Panc1 (cell line): ENCODE measurements at regions not wholly inside any gene's neighbourhood (a gene's known extent, or its start where the extent isn't known, plus 50 kb on each side); places are given as distances from the start of the nearest gene placed in this dataset.

Experiments
- ATAC-seq: fragments of 200-7000 bp; cut with Tn5 transposase; 2 replicates; pipeline ENCODE4 v1.9.1; 2020; ENCODE audit warnings: mild to moderate bottlenecking, moderate library complexity
- BruUV-seq: library from RNA; stranded (reverse); fragments of 400-500 nt; replicated peaks from 2 replicates; lab custom pipeline; 2021; lab: Mats Ljungman, UMichigan
- CTCF ChIA-PET: fragments of 300-600 bp; sonication (Branson Sonifier 250); formaldehyde crosslinking; loops from one replicate; lab custom pipeline; 2022; ENCODE audit warnings: antibody characterized with exemption; lab: Charles Lee
- POLR2A ChIA-PET: fragments of 300-600 bp; sonication (Branson Sonifier 250); formaldehyde crosslinking; loops from one replicate; lab custom pipeline; 2022; ENCODE audit warnings: antibody characterized with exemption; lab: Charles Lee
- DNase-seq: peaks from one replicate; pipeline ENCODE4 v3.0.0-alpha.2; 2010; ENCODE audit warnings: low read depth, low spot score
- H3K27ac ChIP-seq: 2 replicates; pipeline ENCODE4 v1.5.1; 2011; ENCODE audit warnings: mild to moderate bottlenecking, low read length, inconsistent platforms
- H3K27me3 ChIP-seq: fragments of 200-500 bp; sonication (Bioruptor generic); 2 replicates; pipeline ENCODE4 v1.6.0; 2014; ENCODE audit warnings: low read length, inconsistent platforms; ENCODE audit not compliant: control insufficient read depth, insufficient read depth
- H3K36me3 ChIP-seq: fragments of 200-500 bp; sonication (Bioruptor generic); 2 replicates; pipeline ENCODE4 v1.5.1; 2014; ENCODE audit warnings: inconsistent platforms, mild to moderate bottlenecking, low read length, moderate library complexity; ENCODE audit not compliant: control insufficient read depth, insufficient read depth
- H3K4me1 ChIP-seq: 2 replicates; pipeline ENCODE4 v1.5.1; 2011; ENCODE audit warnings: inconsistent platforms, mild to moderate bottlenecking, low read length, moderate library complexity; ENCODE audit not compliant: control insufficient read depth, insufficient read depth
- H3K4me3 ChIP-seq, 2 experiments: 2 replicates each; pipeline ENCODE4 v1.5.1; 2011 to 2012; ENCODE audit warnings: low read depth in 2 of 2, low read length in 2 of 2, mild to moderate bottlenecking in 2 of 2, inconsistent platforms in 1 of 2, moderate library complexity in 1 of 2
- H3K9me3 ChIP-seq: fragments of 200-500 bp; sonication (Bioruptor generic); 2 replicates; pipeline ENCODE4 v1.5.1; 2014; ENCODE audit warnings: low read depth, mild to moderate bottlenecking, inconsistent platforms, low read length, moderate library complexity; ENCODE audit not compliant: control insufficient read depth, insufficient read depth
- POLR2AphosphoS5 ChIP-seq: IDR thresholded peaks from 2 replicates; pipeline ENCODE4 v1.6.1; 2012; ENCODE audit warnings: mild to moderate bottlenecking, low read depth, low read length, moderate library complexity
- SIN3A ChIP-seq: IDR thresholded peaks from 2 replicates; pipeline ENCODE4 v1.6.1; 2012; ENCODE audit warnings: low read depth, mild to moderate bottlenecking, low read length, moderate library complexity, borderline replicate concordance; ENCODE audit not compliant: insufficient read depth
- TCF7L2 ChIP-seq: IDR thresholded peaks from 2 replicates; pipeline ENCODE4 v1.6.1; 2011; ENCODE audit warnings: mild to moderate bottlenecking, low read depth, low read length, inconsistent platforms
- in situ Hi-C: cut with HindIII; loops from 2 replicates; pipeline ENCODE4 v1.10.0; 2016; ENCODE audit warnings: low sequenced_read_pairs, low pct_unique_long_range_greater_than_20kb
- intact Hi-C: fragments of 100-400 bp; cut with micrococcal nuclease; formaldehyde crosslinking; loops from one replicate; pipeline ENCODE4 v1.10.0; 2022; ENCODE audit not compliant: unreplicated experiment
- TF ChIP-seq, protein P1 (sequence below), 2 experiments: IDR thresholded peaks; 2 replicates each; pipeline ENCODE4 v1.6.1; 2011 to 2012; ENCODE audit warnings: low read depth in 2 of 2, control low read depth in 1 of 2, low read length in 1 of 2, mild to moderate bottlenecking in 1 of 2, moderate library complexity in 1 of 2; ENCODE audit not compliant: insufficient read depth in 1 of 2
- TF ChIP-seq, protein P2 (sequence below): fragments of 450-650 bp; IDR thresholded peaks from 2 replicates; pipeline ENCODE4 v1.5.1; 2017; ENCODE audit warnings: mild to moderate bottlenecking

DNA sequence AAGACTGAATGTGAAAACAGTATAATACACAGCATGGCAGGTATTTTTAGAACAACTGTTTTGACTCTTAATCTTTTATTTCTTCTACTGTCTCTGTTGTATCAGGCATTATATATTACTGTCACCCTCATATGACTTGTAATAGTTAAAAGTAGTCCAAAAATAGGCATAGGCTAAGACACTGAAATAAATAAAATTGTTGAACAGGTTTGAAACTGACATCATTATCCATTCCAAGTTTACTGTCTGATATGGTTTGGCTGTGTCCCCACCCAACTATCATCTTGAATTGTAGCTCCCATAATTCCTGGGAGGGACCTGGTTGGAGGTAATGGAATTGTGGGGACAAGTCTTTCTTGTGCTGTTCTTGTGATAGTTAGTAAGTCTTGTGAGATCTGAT lies 91.4 kb upstream of the CDH19 start:
- POLR2A ChIA-PET, result no interaction called here
- in situ Hi-C loops, result no loop called here
- H3K9me3 ChIP-seq, result no peaks in the 10 kb centered on the region
- no peak for TF ChIP-seq TCF7L2
- no peak for TF ChIP-seq SIN3A
- TF ChIP-seq POLR2AphosphoS5, result no peak
- TF ChIP-seq, protein P1, sequence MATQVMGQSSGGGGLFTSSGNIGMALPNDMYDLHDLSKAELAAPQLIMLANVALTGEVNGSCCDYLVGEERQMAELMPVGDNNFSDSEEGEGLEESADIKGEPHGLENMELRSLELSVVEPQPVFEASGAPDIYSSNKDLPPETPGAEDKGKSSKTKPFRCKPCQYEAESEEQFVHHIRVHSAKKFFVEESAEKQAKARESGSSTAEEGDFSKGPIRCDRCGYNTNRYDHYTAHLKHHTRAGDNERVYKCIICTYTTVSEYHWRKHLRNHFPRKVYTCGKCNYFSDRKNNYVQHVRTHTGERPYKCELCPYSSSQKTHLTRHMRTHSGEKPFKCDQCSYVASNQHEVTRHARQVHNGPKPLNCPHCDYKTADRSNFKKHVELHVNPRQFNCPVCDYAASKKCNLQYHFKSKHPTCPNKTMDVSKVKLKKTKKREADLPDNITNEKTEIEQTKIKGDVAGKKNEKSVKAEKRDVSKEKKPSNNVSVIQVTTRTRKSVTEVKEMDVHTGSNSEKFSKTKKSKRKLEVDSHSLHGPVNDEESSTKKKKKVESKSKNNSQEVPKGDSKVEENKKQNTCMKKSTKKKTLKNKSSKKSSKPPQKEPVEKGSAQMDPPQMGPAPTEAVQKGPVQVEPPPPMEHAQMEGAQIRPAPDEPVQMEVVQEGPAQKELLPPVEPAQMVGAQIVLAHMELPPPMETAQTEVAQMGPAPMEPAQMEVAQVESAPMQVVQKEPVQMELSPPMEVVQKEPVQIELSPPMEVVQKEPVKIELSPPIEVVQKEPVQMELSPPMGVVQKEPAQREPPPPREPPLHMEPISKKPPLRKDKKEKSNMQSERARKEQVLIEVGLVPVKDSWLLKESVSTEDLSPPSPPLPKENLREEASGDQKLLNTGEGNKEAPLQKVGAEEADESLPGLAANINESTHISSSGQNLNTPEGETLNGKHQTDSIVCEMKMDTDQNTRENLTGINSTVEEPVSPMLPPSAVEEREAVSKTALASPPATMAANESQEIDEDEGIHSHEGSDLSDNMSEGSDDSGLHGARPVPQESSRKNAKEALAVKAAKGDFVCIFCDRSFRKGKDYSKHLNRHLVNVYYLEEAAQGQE (IDR thresholded peaks at IDR 0.05; ENCODE audit: insufficient read depth in 1 of 2, low read depth in 2 of 2, low read length in 1 of 2), result no peak
- TF ChIP-seq, protein P2, sequence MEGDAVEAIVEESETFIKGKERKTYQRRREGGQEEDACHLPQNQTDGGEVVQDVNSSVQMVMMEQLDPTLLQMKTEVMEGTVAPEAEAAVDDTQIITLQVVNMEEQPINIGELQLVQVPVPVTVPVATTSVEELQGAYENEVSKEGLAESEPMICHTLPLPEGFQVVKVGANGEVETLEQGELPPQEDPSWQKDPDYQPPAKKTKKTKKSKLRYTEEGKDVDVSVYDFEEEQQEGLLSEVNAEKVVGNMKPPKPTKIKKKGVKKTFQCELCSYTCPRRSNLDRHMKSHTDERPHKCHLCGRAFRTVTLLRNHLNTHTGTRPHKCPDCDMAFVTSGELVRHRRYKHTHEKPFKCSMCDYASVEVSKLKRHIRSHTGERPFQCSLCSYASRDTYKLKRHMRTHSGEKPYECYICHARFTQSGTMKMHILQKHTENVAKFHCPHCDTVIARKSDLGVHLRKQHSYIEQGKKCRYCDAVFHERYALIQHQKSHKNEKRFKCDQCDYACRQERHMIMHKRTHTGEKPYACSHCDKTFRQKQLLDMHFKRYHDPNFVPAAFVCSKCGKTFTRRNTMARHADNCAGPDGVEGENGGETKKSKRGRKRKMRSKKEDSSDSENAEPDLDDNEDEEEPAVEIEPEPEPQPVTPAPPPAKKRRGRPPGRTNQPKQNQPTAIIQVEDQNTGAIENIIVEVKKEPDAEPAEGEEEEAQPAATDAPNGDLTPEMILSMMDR, result no peak
- intact Hi-C loops, result no loop called here
- no peaks in the 10 kb centered on the region for H3K27me3 ChIP-seq
- H3K36me3 ChIP-seq, result no peaks in the 10 kb centered on the region
- CTCF ChIA-PET, result no interaction called here
- H3K27ac ChIP-seq, result no peak overlapping the region
- H3K4me3 ChIP-seq, result no peak overlapping the region
- H3K4me1 ChIP-seq, result no peaks in the 10 kb centered on the region
- DNase-seq (no peak), ATAC-seq (no peak)
- no TSS peak for BruUV-seq

DNA sequence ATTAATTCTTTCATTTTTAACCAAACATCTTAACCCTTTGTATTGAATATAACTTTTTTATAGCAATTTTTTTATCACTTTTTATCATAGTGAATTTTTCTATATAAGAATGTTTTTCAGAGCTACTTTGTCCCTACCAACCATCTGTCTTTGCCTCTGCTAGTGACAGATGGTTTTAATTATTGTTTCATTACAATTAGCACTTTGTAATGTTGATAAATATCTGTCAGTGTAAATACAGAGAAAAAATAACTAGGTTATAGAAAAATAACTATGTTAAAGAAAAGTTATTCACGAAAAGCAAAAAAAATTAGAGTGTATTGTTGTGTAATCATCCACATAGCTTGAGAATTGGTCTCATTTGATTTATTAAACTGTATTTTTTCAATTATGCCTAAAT lies 91.0 kb upstream of the CDH19 start:
- in situ Hi-C loops (no loop called here), intact Hi-C loops (no loop called here)
- TF ChIP-seq, protein P1 (IDR thresholded peaks at IDR 0.05; ENCODE audit: insufficient read depth in 1 of 2, low read depth in 2 of 2, low read length in 1 of 2), result no peak
- TF ChIP-seq POLR2AphosphoS5 (no peak), TCF7L2 (no peak), SIN3A (no peak)
- TF ChIP-seq, protein P2, result no peak
- ChIA-PET CTCF (no interaction called here), POLR2A (no interaction called here)
- ATAC-seq (no peak), DNase-seq (no peak)
- BruUV-seq, result no TSS peak
- Histone ChIP-seq H3K9me3 (no peaks in the 10 kb centered on the region), H3K4me1 (no peaks in the 10 kb centered on the region), H3K27me3 (no peaks in the 10 kb centered on the region), H3K4me3 (no peak overlapping the region), H3K27ac (no peak overlapping the region), H3K36me3 (no peaks in the 10 kb centered on the region)
